H1 (cell line): ENCODE measurements at regions not wholly inside any gene's neighbourhood (a gene's known extent, or its start where the extent isn't known, plus 50 kb on each side); places are given as distances from the start of the nearest gene placed in this dataset.

Experiments
- CTCF ChIA-PET: fragments of 300-600 bp; sonication (Branson Sonifier 250); formaldehyde crosslinking; loops from one replicate; lab custom pipeline; 2021; ENCODE audit not compliant: partially characterized antibody; lab: Charles Lee
- POLR2A ChIA-PET: fragments of 300-600 bp; sonication (Branson Sonifier 250); formaldehyde crosslinking; loops from one replicate; lab custom pipeline; 2021; ENCODE audit warnings: inconsistent platforms; ENCODE audit not compliant: partially characterized antibody; lab: Charles Lee
- DNase-seq, 2 experiments: peaks; one replicate each; pipeline versions ENCODE4 v3.0.0 to v3.0.0-alpha.2; 2010 to 2022; ENCODE audit warnings: low spot score in 2 of 2, low read depth in 1 of 2, mixed read lengths in 1 of 2
- FAIRE-seq: peaks from 2 replicates; lab custom pipeline; 2011; peaks lifted over from hg19 to GRCh38; lab: Jason Lieb, UNC
- H2AFZ ChIP-seq: 2 replicates; pipeline ENCODE4 v1.8.1; 2012; ENCODE audit warnings: low read length, inconsistent platforms
- H2AK5ac ChIP-seq: 2 replicates; pipeline ENCODE4 v1.6.1; 2013; ENCODE audit warnings: low read depth, low read length
- H2BK120ac ChIP-seq: replicated peaks from 2 replicates; pipeline ENCODE3; 2013; ENCODE audit warnings: low read depth, low read length, inconsistent platforms
- H2BK12ac ChIP-seq: 2 replicates; pipeline ENCODE4 v1.6.1; 2013; ENCODE audit warnings: low read depth, low read length
- H2BK15ac ChIP-seq: 2 replicates; pipeline ENCODE4 v1.6.1; 2013; ENCODE audit warnings: low read length
- H2BK20ac ChIP-seq: 2 replicates; pipeline ENCODE4 v1.6.1; 2013; ENCODE audit warnings: low read length
- H2BK5ac ChIP-seq: 2 replicates; pipeline ENCODE4 v1.6.1; 2013; ENCODE audit warnings: low read depth, low read length
- H3K14ac ChIP-seq: 2 replicates; pipeline ENCODE4 v1.6.1; 2013; ENCODE audit warnings: inconsistent platforms; ENCODE audit not compliant: insufficient read length
- H3K18ac ChIP-seq: 2 replicates; pipeline ENCODE4 v1.6.1; 2013; ENCODE audit warnings: low read length; ENCODE audit errors: extremely low read depth
- H3K23ac ChIP-seq: 2 replicates; pipeline ENCODE4 v1.6.1; 2013; ENCODE audit warnings: inconsistent platforms; ENCODE audit not compliant: insufficient read length
- H3K23me2 ChIP-seq: 2 replicates; pipeline ENCODE4 v1.6.1; 2013; ENCODE audit warnings: low read depth, low read length
- H3K27ac ChIP-seq: 2 replicates; pipeline ENCODE4 v1.6.1; 2011; ENCODE audit warnings: low read depth, low read length, inconsistent platforms
- H3K27me3 ChIP-seq, 4 experiments: replicated peaks in 1 of 4; 1 replicate in 1 of 4; 2 replicates in 3 of 4; pipeline versions ENCODE4 v1.6.1 to v1.8.1; 2011 to 2013; ENCODE audit warnings: low read length in 3 of 4, mild to moderate bottlenecking in 3 of 4, inconsistent platforms in 2 of 4, mixed read lengths in 2 of 4, moderate library complexity in 1 of 4; ENCODE audit not compliant: control insufficient read depth in 3 of 4, insufficient read depth in 3 of 4; ENCODE audit errors: extremely low read depth in 1 of 4
- H3K36me3 ChIP-seq, 4 experiments: 2 replicates each; pipeline versions ENCODE4 v1.6.1 to v1.8.1; 2011 to 2013; ENCODE audit warnings: mild to moderate bottlenecking in 4 of 4, low read length in 3 of 4, moderate library complexity in 2 of 4, control low read depth in 1 of 4, inconsistent platforms in 1 of 4; ENCODE audit not compliant: insufficient read depth in 4 of 4, control insufficient read depth in 2 of 4
- H3K4ac ChIP-seq: replicated peaks from 2 replicates; pipeline ENCODE3; 2013; ENCODE audit warnings: low read length, low read depth, mixed read lengths, inconsistent platforms; ENCODE audit not compliant: insufficient read length
- H3K4me1 ChIP-seq, 4 experiments: replicated peaks in 1 of 4; 1 replicate in 1 of 4; 2 replicates in 3 of 4; pipeline versions ENCODE4 v1.6.1 to v1.8.1; 2011 to 2013; ENCODE audit warnings: low read length in 3 of 4, inconsistent platforms in 2 of 4, mixed read lengths in 1 of 4; ENCODE audit not compliant: insufficient read depth in 4 of 4, control insufficient read depth in 3 of 4
- H3K4me2 ChIP-seq, 2 experiments: 2 replicates each; pipeline versions ENCODE4 v1.6.1 to v1.8.1; 2011 to 2013; ENCODE audit warnings: low read depth in 2 of 2, low read length in 2 of 2, control low read depth in 1 of 2, inconsistent platforms in 1 of 2, mild to moderate bottlenecking in 1 of 2; ENCODE audit not compliant: insufficient read depth in 1 of 2
- H3K4me3 ChIP-seq, 4 experiments: fragments of 200-600, 300-600 bp in 1 of 4; sonication (generic), shearing (Covaris generic), sonication (Bioruptor Twin) in 1 of 4; 2 replicates each; pipeline versions ENCODE4 v1.5.1 to v1.8.1; 2011 to 2016; ENCODE audit warnings: low read length in 4 of 4, low read depth in 3 of 4, control low read depth in 2 of 4, inconsistent platforms in 2 of 4, mild to moderate bottlenecking in 2 of 4, mixed read lengths in 1 of 4, moderate library complexity in 1 of 4; ENCODE audit not compliant: insufficient read depth in 2 of 4; ENCODE audit errors: extremely low read depth in 1 of 4
- H3K56ac ChIP-seq: replicated peaks from 2 replicates; pipeline ENCODE3; 2013; ENCODE audit warnings: low read depth, mild to moderate bottlenecking, mixed read lengths, low read length, inconsistent platforms; ENCODE audit not compliant: insufficient read length
- H3K79me1 ChIP-seq: 2 replicates; pipeline ENCODE4 v1.6.1; 2013; ENCODE audit warnings: low read depth, low read length, control low read depth
- H3K79me2 ChIP-seq, 2 experiments: 2 replicates each; pipeline versions ENCODE4 v1.6.1 to v1.8.1; 2012 to 2013; ENCODE audit warnings: low read length in 2 of 2, mild to moderate bottlenecking in 2 of 2, inconsistent platforms in 1 of 2; ENCODE audit not compliant: insufficient read depth in 2 of 2, control insufficient read depth in 1 of 2
- H3K9ac ChIP-seq, 4 experiments: replicated peaks in 1 of 4; 1 replicate in 1 of 4; 2 replicates in 3 of 4; pipeline versions ENCODE4 v1.6.1 to v1.8.1; 2011 to 2013; ENCODE audit warnings: low read depth in 3 of 4, low read length in 3 of 4, control low read depth in 2 of 4, mild to moderate bottlenecking in 2 of 4, moderate library complexity in 2 of 4, inconsistent platforms in 1 of 4; ENCODE audit errors: extremely low read depth in 1 of 4
- H3K9me3 ChIP-seq, 2 experiments: 2 replicates each; pipeline versions ENCODE4 v1.6.1 to v1.8.1; 2012 to 2013; ENCODE audit warnings: mild to moderate bottlenecking in 2 of 2, moderate library complexity in 2 of 2, control low read depth in 1 of 2, inconsistent platforms in 1 of 2, low read depth in 1 of 2, low read length in 1 of 2, mixed read lengths in 1 of 2; ENCODE audit not compliant: insufficient read depth in 2 of 2
- H4K20me1 ChIP-seq, 2 experiments: replicated peaks in 1 of 2; 2 replicates each; pipeline versions ENCODE3 to v1.8.1; 2011 to 2013; ENCODE audit warnings: inconsistent platforms in 2 of 2, low read length in 2 of 2, mild to moderate bottlenecking in 1 of 2; ENCODE audit not compliant: insufficient read depth in 2 of 2, control insufficient read depth in 1 of 2
- H4K5ac ChIP-seq: 2 replicates; pipeline ENCODE4 v1.6.1; 2013; ENCODE audit warnings: low read length, low read depth, mixed read lengths, inconsistent platforms; ENCODE audit not compliant: insufficient read length
- H4K8ac ChIP-seq: 2 replicates; pipeline ENCODE4 v1.8.0; 2013; ENCODE audit warnings: mild to moderate bottlenecking, moderate library complexity, low read length, inconsistent platforms; ENCODE audit not compliant: insufficient read depth; ENCODE audit errors: extremely low read depth
- H4K91ac ChIP-seq: replicated peaks from 2 replicates; pipeline ENCODE3; 2013; ENCODE audit warnings: low read length, mixed read lengths, inconsistent platforms; ENCODE audit not compliant: insufficient read length
- CREB1 ChIP-seq: IDR thresholded peaks from 2 replicates; pipeline ENCODE4 v1.6.1; 2012; ENCODE audit warnings: inconsistent platforms
- CTBP2 ChIP-seq: IDR thresholded peaks from 2 replicates; pipeline ENCODE4 v1.7.0; 2011; ENCODE audit warnings: borderline replicate concordance, mild to moderate bottlenecking, moderate library complexity, mixed read lengths, low read length; ENCODE audit not compliant: insufficient read depth, insufficient read length
- EZH2 ChIP-seq: fragments of 200-600 bp; sonication (generic); IDR thresholded peaks from 2 replicates; pipeline ENCODE4 v1.7.1; 2012; ENCODE audit warnings: low read depth, mild to moderate bottlenecking, moderate library complexity, low read length, inconsistent platforms; ENCODE audit not compliant: severe bottlenecking
- POLR2A ChIP-seq, 2 experiments: IDR thresholded peaks; 1 replicate in 1 of 2; 2 replicates in 1 of 2; pipeline ENCODE4 v1.6.1; 2011; ENCODE audit warnings: low read depth in 2 of 2, low read length in 2 of 2, mild to moderate bottlenecking in 2 of 2; ENCODE audit errors: control extremely low read depth in 1 of 2
- TEAD4 ChIP-seq: IDR thresholded peaks from 2 replicates; pipeline ENCODE4 v1.6.1; 2012; ENCODE audit warnings: low read depth, low read length, inconsistent platforms, mixed read lengths
- WGBS, 2 experiments: shearing (Covaris generic) in 1 of 2; methylation state at CpG; one replicate each; pipeline versions ENCODE4 v1.1.6 to v1.1.7; 2013 to 2015; ENCODE audit warnings: low lambda C conversion rate in 2 of 2, mixed read lengths in 2 of 2, inconsistent platforms in 1 of 2, low coverage in 1 of 2, missing lambda C conversion rate in 1 of 2; ENCODE audit not compliant: insufficient replicate concordance in 2 of 2, insufficient coverage in 1 of 2, insufficient read length in 1 of 2; ENCODE audit errors: extremely low coverage in 1 of 2, missing lambda C conversion rate in 1 of 2; 5-methylcytosine and 5-hydroxymethylcytosine counted together

DNA sequence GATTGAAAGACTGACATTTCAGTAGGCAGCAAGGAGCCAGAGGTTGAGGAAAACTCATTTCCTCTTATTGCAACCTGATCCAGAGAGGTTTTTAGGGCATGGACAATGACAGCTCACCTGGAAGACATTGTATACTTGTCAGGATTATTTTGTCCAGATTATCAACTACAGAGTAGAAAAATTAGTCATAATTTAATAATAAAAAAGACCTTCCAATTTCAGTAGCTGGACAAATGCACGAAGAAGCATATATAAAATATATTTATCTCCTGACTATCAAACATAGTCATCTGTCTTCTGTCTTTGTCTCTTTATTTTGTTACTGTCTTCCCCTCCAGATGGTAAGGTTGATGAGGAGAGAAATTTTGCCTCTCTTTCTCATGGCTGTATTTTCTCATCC, 330.6 kb upstream of the RAG2 start:
- H3K18ac ChIP-seq = no peak overlapping the region
- H3K23me2 ChIP-seq = peaks cover 2% of the 10 kb centered on the region; the same call in 1 of the 2 replicates
- no peaks in the 10 kb centered on the region for H3K36me3 ChIP-seq
- no peak overlapping the region for H2BK20ac ChIP-seq
- no peak overlapping the region for H3K27ac ChIP-seq
- no peak for TF ChIP-seq EZH2
- no peak for TF ChIP-seq CREB1
- TF ChIP-seq POLR2A (IDR thresholded peaks at IDR 0.05; ENCODE audit: control extremely low read depth in 1 of 2, low read depth in 2 of 2, low read length in 2 of 2) = no peak
- TF ChIP-seq TEAD4 = no peak
- no peak for TF ChIP-seq CTBP2
- no peaks in the 10 kb centered on the region for H3K4me1 ChIP-seq
- no peaks in the 10 kb centered on the region; the same call in 1 of the 2 replicates for H3K79me1 ChIP-seq
- H3K23ac ChIP-seq = no peak overlapping the region
- H3K4ac ChIP-seq = no peak overlapping the region
- H2AK5ac ChIP-seq = no peak overlapping the region
- H3K4me2 ChIP-seq = no peak overlapping the region
- H3K27me3 ChIP-seq = no peaks in the 10 kb centered on the region
- WGBS, 2 experiments = 95% methylated on average over 1 of the region's 1 CpG; no CpG with 5 or more reads in 1 of the 2 experiments
- no peak overlapping the region for H3K56ac ChIP-seq
- no peaks in the 10 kb centered on the region for H3K9me3 ChIP-seq
- no peak overlapping the region for H3K14ac ChIP-seq
- no peak for FAIRE-seq
- CTCF ChIA-PET = no interaction called here
- H3K4me3 ChIP-seq = no peak overlapping the region
- H2AFZ ChIP-seq = no peak overlapping the region
- H3K79me2 ChIP-seq = no peaks in the 10 kb centered on the region
- no peak overlapping the region for H2BK15ac ChIP-seq
- H4K5ac ChIP-seq = no peak overlapping the region
- no peak overlapping the region for H4K8ac ChIP-seq
- POLR2A ChIA-PET = no interaction called here
- DNase-seq = no peak
- H3K9ac ChIP-seq = no peak overlapping the region
- no peak overlapping the region for H4K91ac ChIP-seq
- no peak overlapping the region for H2BK5ac ChIP-seq
- H4K20me1 ChIP-seq = no peaks in the 10 kb centered on the region
- H2BK12ac ChIP-seq = no peak overlapping the region
- H2BK120ac ChIP-seq = no peak overlapping the region
